T-helper 1 cell treated with Interleukin-12 subunit alpha and Interleukin-12 subunit beta and Interleukin-4 antibody, amounts not matched to agents 30 ng/mL and 1 ng/mL, for 36 hours (primary cell): ENCODE measurements at regions not wholly inside any gene's neighbourhood (a gene's known extent, or its start where the extent isn't known, plus 50 kb on each side); places are given as distances from the start of the nearest gene placed in this dataset.

Source experiments
- intact Hi-C: fragments of 100-400 bp; cut with micrococcal nuclease; formaldehyde crosslinking; loops from one replicate; pipeline ENCODE4 v1.15.1; 2024

DNA sequence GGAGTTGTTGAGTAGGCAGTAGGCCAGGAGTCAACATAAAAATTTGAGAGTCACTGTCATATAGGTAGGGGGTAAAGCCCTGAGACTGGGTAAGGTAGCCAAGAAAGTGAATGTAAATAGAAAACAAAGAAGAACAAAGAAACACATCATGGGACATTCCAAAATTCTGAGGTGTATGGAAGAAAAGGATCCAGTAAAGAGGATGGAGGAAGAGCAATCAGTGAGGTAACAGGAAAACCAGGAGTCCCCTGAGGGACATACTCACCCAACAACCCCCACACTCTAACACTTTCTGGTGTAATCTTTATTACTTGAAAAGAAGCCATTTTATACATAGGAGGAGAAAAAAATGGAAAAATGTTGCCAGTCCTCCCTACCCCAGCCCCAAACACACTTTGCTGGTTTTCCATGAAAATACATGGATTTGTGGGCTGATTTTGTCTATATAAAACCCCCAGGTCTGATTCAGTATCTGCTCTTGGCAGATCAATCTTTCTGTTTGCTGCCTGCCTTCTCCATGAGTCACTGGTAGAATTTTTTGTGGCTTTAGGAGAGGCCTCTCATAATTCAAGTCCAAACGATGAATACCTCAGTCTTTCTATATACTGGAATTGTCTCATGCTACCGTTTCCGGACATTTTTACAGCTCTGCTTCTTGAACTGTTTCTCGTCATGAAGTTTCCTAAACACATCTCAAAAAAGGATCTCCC lies 271.4 kb upstream of the MAN1A1 start:
- intact Hi-C loops: no loop called here

DNA sequence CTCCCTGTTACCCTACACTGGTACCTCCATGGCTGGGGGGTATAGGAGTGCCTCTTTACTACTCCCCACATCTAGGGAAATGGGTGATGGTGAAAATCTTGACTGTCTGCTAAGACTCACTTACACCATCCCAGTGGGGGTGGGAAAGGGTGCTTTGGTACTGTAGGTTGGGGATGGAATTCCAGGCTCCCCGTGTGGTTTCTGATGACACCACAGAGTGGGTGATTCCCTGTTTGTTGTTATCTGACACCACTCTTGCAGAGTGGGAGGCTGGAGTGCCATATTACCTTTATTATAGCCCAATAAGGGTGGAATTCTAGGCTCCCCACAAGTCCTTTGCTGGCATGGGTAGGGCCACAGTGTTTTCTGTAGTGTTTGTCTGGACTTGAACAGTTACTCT lies 264.6 kb upstream of the MAN1A1 start:
- intact Hi-C loops: no loop called here

DNA sequence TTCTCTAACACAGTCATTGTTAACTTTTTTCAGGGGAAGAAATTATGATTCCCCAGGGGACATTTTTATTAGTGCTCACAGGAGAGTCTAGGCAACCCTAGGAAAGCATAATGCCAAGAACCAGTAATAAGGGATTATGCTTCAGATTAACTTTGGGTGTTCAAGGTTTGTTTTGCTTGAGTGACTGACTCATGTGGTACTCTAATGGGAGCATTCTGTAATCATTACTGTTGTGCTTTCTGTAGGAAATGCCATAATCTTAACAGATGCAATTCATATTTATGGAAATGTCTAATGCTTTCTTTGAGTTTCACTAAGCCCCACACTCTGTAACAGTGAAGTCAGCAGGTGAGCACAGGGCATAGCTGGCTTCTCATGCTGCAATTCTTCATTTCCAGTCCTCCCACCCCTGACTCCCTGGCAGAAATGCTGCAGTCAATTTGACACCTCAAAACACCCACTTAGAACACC lies 263.4 kb upstream of the MAN1A1 start:
- intact Hi-C loops: no loop called here

DNA sequence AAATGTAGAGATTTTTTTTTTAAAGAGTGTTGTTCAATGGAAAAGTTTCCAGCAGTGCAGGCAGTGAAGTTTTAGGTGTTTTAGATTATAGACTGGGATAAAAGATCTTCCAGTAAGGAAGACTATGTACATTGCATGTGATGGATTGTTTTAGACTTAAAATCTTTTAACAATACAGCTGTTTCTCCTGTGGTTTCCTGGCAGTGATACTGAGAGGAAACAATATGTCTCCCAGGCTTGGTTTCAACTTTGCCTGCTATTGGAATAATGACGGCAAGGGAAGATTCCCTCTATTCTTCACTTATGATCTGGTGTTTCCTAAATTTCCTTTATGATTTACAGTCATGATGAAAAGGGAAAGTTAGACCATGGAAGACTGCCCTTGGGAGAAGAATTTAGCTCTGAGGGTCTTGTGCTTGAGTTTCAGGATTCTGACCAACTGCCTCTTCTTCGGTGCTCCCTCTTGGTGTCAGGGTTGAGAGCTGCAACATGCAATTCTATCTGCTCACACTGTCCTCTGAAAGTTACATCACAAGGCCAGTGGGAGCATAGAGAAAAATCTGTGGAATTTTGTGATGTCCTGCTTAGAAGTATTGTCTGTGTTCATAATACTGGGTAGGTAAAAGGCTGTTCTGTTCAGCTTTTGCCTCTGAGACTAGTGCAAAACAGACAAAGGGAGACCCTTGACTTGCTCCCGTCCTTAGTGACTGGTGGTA lies 262.8 kb upstream of the MAN1A1 start:
- intact Hi-C loops: no loop called here

DNA sequence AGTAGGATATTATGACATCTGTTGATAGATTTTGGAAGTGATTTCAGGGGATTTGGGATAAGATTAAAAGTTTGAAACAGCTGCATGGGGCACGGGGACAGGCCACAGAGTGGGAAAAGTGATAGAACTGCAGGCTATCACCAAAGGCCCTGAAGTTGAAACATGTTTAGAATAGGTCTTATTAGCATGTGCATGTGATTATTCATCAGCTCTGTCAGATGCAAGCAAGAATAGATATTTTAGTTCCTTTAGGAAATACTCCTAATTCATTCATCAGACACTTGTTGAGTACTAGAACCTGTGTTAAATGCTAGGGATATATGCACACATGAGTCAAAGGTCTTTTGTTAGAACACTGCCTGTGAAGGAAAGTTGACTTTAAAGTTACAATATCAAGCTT lies 261.2 kb upstream of the MAN1A1 start:
- intact Hi-C loops: no loop called here

DNA sequence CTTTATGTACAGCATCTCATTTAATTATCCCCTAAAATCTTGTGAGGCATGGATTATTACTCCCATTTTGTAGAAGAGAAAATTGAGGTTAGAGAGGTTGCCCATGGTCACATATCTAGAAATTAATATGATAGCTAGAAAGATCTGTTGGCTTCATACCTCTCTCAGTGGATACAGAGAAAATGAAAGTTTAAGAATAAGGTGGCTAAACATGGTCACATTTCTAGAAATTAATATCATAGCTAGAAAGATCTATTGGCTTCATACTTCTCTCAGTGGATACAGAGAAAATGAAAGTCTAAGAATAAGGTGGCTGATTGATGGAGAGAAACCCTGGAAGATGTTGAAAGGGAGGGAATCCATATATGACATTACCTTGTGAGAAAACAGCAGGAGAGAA lies 260.7 kb upstream of the MAN1A1 start:
- intact Hi-C loops: no loop called here

DNA sequence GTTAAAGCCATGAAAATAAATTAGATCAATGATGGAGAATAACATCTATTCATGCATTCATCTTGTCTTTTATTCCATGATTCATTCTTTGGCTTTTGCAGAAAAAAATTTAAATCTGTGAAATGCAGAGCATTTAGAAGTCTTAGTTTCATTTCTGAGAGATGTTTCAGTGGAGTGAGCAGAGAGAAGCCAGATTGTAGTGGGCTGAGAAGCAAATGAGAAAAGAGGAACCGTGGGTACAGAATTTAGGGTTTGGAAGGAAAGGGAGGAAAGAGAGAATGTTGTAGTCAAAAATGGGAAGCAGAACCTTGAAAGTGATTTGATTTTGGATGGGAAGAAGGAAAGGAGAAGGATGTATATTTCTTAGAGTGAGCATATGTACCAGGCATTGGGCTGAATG lies 260.3 kb upstream of the MAN1A1 start:
- intact Hi-C loops: no loop called here

DNA sequence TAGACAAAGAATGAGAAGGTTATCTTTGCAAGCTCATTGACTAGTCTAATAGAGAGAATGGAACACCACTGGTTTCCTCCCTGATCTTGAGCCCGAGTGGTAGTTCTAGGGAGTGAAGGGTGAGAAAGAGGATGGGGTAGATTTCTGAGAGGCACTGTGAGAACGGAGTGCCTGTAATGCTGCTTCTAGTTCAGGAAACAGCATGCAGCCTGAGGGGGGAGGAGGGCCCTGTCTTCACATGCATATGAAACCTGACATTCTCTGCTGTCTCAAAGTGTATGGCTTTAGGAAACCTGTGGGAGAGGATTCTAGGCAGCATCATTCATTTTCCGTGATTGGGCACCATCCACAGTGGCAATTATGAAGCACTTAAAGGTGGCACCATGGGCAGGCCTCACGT lies 259.4 kb upstream of the MAN1A1 start:
- intact Hi-C loops: no loop called here

DNA sequence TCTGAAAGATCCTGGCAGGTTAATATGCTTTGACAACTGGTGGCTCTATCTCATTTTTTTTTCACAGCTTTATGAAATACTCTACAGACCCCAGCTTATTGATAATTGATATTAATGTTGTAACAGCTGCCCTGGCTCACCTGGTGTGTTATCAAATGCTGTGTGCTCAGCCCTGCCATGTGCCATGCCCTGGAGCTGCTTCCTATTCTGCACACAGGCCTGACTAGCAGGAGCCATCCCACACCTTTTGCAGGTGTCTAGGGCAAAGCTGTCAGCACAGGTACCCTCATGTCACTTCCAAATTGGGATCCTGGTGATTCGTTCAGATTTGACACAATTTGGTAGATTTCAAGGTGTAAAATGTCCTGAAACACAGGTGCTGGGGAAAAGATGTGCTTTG lies 254.6 kb upstream of the MAN1A1 start:
- intact Hi-C loops: no loop called here

DNA sequence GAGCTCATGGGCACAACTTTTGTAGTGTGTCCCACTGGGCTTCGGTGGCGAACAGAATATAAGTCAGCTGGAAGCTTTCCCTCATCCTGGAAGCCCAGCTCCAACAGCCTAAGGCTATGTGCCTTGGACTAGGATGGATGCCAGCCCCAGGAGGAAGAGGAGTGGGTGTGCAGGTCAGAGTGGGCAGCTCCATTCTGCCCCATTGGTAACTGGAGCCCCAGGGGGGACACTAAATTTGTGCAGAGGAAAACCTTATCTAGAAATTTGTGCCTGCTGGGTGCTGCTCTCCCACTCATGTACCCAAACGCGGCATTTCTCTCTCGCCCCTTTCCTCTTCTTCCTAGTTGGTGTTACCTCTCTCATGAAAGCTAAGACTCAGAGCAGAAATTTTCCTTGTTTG lies 253.9 kb upstream of the MAN1A1 start:
- intact Hi-C loops: no loop called here

DNA sequence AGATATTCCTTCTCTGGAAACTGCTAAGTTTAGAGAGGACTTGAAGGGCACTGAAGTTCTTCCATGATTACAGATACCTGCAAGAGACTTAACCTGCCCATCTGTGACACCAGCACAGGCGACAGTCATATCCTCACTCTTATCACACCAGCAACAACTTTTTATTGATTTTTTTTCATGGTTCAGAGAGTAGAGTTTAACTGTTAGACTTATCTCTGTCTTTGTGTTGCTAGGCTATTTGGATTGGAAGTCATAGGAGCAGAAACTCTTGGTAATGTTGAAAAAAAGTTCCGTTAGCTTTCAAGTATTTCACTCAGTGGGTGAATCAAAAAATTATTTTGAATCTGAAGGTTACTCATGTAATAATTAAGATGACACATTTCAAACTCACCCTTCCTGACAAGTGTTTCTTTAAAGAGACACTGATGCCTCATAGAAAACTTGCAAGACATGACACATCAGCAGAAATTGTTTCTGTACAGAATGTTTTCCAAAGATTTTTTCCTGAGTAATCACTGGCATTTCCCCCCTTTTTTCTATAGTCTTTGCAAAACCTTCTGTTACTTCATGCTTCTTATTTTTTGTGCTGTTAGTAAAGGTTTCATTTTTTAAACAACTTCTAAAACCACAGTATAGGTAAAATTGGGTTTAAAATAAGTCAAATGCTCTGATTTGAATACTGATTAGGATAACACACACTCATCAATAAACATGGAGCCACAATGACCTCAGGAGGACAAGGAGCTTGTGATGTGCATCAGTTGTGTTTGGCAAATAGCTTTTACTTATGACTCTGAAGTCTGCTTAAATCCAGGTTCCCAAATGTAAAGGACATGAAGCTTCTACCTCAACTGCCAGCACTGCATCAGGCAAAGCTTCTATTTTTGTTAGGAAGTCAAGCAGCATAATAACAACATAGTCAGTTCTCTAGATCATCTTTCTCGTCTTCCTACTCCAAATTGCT lies 252.9 kb upstream of the MAN1A1 start:
- intact Hi-C loops: no loop called here

DNA sequence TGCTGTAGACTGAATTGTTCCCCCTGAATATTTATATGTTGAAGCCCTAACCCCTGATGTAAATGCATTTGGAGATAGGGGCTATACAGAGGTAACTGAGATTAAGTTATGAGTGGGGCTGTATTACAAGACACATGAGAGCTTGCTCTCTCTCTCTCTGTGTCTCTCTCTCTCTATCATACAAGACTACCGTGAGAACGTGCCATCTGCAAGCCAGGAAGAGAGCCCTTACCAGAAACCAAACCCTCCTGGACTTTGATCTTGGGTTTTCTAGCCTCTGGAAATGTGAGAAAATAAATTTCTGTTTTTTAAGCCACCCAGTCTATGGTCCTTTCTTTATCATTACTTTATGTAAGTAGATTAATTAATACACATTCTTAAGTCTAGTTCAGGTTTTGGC lies 249.3 kb upstream of the MAN1A1 start:
- intact Hi-C loops: no loop called here

DNA sequence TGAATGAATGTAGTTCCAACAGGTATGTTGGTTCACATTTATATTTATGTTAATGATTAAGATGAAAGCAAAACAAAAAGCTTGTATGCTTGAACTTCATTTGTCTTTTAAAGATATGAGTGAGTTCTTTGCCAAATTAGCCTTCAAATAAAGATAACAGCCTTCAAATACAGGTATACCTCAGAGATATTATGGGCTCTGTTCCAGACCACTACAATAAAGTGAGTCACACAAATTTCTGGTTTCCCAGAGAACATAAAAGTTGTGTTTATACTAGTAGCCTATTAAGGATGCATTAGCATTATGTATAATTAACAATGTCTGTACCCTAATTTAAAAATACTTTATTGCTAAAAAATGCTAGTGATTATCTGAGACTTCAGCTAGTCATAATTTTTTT lies 245.3 kb upstream of the MAN1A1 start:
- intact Hi-C loops: no loop called here

DNA sequence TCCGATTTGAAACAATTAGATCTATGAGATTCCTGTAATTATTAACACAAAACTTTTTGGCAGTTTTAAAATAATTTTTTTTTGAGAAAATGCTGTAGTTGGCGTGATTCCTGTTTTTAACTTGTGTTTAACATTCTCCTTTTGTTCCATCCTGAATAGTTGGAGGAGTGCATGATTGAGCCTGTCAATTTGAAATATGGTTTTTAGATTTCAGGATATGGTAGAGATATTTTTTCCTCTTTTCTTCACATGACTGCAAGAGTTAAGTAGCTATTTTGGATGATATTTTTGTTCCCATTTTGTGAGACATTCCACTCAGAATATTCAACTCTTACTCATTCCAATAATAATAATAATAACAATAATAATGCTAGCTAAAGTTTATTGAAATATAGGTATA lies 241.7 kb upstream of the MAN1A1 start:
- intact Hi-C loops: no loop called here

DNA sequence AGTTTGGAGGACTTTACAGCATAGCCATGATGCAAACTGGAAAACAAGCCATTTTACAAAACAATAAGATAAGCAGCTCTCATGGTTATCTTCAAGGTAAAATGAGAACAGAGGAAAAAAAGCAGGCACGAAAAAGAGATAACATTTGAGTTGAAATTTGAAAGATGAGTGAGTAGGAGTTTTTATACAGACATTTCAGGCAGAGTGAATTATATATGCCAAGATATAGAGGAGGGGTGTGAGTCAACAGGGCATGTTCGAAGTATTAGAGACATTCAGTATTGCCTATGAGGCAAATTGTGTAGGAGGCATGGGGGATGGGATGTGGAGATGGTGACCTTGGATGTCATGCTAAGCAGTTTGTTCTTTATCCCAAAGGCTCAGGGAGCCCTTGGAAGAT lies 240.5 kb upstream of the MAN1A1 start:
- intact Hi-C loops: no loop called here

DNA sequence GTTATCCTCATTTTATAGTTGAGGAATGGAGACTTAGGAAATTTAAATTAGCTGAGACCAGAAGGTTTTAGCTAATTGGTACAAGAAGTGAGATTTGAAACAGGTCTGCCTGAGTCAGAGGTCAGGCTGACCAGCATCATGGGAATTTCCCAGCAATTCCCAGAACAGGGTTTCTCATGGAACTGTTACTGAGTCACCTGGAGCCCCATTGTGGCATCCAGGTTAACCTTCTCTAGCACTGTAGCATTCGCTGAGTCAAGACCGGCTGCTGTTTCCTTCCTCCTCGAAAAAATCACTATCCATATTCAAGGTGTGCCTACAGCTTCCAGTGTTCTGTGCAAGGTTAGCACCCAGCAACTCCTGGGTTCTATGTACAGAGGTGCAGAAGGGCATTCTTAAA lies 238.0 kb upstream of the MAN1A1 start:
- intact Hi-C loops: no loop called here

DNA sequence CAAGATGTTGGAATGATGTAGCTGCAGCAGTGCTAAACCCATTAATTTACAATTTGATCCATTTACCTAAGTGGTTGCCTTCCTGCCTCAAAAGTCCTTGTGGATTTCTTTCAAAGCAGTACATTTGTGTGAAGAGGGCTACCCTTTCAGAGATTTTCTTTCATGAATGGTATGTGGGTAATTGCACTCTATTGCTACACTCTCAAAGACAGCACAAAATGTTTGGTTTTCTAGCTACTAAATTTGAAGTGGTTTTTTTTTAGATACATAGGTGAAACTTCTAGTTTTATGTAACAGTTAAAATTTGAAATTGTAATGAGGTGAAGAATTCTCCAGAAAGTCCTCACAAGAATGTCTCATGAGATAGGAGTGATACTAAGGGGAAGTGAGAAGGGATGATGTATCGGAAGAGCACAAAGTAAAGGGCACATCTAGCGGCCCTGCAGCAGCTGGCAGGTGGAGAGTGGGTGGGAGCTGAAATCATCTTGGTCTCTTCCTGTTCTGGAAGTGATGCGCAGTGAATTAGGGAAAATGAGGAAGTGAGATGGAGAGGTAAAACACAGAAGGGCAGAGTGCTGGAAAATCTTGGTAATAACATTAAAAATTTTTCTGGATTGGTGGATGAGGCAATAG lies 236.8 kb upstream of the MAN1A1 start:
- intact Hi-C loops: no loop called here

DNA sequence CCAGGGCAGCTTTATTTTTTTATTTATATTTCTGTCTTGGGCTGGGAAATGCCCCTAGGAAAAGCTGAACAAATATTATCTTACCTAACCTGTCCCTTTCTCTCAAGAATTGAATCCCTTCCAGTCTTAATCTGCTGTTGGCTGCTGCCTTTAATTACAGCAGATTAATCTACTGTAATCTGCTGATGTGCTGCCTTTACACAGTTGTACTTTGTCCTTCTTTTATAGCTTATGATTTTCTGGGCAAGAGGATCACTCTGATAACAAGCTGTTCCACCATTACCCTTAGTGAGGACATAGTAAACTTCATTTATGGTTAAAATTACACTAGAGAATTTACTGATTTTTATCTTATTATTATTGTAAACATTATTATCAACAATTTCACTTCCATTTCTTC lies 234.5 kb upstream of the MAN1A1 start:
- intact Hi-C loops: no loop called here

DNA sequence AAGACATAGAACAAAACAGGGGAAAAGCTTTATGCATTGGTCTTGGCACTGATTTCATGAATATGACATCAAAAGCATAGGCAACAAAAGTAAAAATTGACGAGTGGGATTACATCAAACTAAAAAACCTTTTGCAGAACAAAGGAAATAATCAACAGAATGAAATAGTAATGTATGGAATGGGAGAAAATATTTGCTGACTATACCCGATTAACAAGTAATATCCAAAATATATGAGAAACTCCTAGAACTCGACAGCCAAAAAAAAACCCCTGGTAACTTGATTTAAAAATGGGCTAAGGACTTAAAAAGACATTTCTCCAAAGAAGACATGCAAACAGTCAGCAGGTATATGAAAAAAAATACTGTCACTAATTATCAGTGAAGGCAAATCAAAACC lies 231.7 kb upstream of the MAN1A1 start:
- intact Hi-C loops: no loop called here

DNA sequence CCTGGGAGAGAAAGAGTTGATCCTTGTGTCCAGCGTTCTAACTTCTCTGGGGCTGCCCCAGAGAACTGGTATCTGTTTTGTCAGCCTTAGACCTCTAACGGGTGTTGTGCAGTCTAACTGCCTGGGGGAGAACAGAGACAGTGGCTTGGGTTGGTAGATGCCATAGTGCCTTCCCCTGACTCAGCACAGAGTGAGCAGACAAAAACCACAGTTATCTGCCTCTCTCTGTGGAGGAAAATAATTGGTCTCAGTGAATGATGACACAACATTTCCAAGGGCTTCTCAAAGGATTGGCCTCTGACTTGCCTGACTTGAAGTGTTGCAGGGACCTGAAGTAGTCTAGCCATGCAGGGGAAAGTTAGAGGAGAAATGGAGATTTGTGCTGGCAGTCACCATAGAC lies 226.2 kb upstream of the MAN1A1 start:
- intact Hi-C loops: no loop called here

DNA sequence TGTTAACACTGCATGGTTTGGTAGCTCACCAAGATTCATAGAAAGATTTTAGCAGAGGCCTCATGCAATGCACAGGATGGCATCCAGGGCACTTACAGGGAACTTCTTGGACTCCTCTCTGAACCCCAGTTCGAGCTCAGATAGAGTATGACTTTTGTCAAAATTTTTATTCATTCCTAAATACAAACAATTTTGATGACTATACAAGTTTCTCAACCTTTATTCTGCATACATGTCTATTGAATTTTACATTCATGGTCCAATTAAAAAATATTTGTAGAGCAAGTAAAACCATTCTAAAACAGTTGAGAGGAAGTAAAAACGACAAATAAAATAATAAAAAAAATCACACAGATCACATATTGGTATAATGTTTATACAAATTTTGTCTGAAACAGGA lies 219.0 kb upstream of the MAN1A1 start:
- intact Hi-C loops: no loop called here
